ENCODE measurements at regions not wholly inside any gene's neighbourhood (a gene's known extent, or its start where the extent isn't known, plus 50 kb on each side); places are given as distances from the start of the nearest gene placed in this dataset.
"Not testable (repeated sequence)": the region's sequence is repeated elsewhere in the genome, so short reads cannot be mapped to it uniquely, and the experiment has no call there.

GRCh38 chr6:40139447-40139846 lies 205.2 kb upstream of the MOCS1 start:
- FAIRE-seq, result no peak

GRCh38 chr6:40138273-40138720 lies 204.0 kb upstream of the MOCS1 start:
- no peak for FAIRE-seq

- no peak for FAIRE-seq
Measured at GRCh38 chr6:40135491-40136072, 201.3 kb upstream of the MOCS1 start.

DNA sequence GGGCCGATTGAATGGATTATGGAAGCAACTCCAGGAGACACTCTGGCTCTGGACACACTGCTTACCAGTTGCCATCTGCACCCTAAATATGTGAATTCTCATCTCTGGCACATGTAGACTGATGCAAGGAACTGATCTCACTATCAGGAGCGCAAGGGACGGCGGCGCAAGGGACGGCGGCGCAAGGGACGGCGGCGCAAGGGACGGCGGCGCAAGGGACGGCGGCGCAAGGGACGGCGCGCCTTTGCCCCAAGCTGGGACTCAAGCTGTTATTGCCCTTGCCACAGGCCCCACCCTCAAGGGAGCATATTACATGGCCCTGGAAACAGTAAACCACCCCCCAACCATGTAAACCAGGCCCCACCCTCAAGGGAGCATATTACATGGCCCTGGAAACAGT lies 199.7 kb upstream of the MOCS1 start:
- not testable (repeated sequence) for FAIRE-seq

DNA sequence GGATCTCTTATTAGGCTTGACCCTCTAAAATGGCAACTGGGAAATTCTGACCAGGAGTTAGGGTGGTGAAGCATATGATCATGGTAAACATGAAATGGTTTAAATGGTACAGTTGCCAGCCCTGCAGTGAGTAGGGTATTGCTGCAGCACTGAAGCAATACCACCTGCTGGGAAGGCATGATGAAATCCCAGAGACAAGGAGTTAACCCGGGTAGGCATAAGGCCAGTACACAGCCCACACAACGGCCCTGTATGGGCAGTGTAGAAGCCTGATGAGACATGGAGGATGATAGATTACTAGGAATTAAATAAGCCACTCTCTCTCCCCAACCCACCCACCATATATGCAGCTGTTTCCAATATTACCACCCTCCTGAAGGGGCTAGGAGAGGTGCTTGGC lies 197.4 kb upstream of the MOCS1 start:
- no peak for FAIRE-seq

DNA sequence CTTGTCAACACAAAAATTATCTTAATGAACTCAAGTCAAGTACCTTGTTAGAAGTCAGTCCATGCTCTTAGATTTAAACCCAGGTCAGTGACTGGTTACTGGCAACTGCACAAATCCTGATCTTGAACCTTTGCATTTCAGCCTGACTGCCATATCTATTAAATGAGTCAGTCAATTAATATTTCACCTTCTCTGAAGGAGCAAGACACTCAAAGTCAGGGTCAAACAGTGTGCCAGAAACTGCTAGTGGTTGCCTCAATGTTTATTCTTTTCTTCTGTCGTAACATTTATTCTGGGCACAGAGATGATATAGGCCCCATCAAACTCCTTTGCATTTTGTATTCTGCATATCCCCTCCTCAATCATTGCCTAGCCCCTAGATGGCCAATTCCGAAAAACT lies 193.9 kb upstream of the MOCS1 start:
- no peak for FAIRE-seq

GRCh38 chr6:40125680-40126394 lies 191.6 kb upstream of the MOCS1 start:
- FAIRE-seq, result no peak

DNA sequence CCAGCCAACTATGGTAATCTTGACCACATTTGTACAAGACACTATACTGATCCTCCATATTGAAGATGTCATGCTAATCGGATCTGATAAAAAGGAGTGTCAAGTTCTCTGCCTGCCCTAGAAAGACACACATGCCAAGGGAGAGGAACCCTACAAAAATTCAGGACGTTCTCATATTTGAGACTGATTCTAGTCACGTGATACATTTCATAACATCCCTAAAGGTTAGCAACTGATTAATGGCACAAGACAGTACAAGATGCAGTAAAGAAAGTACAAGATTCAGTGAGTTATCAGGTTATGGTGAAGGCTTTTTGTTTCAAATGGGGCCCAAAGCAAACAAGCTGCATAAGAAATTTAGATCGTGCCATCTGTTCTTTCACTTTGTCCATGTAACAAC lies 190.7 kb upstream of the MOCS1 start:
- no peak for FAIRE-seq

- no peak for FAIRE-seq
Measured at GRCh38 chr6:40116832-40117231, 182.6 kb upstream of the MOCS1 start.

GRCh38 chr6:40112350-40112749 lies 178.1 kb upstream of the MOCS1 start:
- FAIRE-seq, result no peak

- no peak for FAIRE-seq
Measured at GRCh38 chr6:40108736-40109135, 174.5 kb upstream of the MOCS1 start.

- FAIRE-seq, result no peak
Measured at GRCh38 chr6:40106840-40107239, 172.6 kb upstream of the MOCS1 start.

DNA sequence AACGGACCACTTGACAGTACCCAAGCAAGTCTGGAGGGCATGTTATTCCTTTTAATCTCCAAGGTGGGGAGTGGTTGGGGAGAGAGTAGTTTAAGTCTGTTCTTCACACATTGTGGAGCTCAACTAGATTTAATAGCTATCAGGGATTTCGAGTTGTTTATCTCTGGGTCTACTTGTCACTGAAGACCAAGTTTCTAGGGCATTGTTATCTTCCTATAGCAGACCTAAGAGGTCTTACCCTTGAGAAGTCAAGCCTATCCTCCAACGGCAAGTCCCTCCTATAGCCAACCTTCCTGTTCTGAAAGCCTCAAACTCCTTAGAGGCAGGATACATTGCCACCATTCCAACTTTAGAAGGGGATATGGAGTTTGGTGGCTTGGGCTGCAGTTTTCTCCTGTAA lies 164.5 kb upstream of the MOCS1 start:
- FAIRE-seq, result no peak

DNA sequence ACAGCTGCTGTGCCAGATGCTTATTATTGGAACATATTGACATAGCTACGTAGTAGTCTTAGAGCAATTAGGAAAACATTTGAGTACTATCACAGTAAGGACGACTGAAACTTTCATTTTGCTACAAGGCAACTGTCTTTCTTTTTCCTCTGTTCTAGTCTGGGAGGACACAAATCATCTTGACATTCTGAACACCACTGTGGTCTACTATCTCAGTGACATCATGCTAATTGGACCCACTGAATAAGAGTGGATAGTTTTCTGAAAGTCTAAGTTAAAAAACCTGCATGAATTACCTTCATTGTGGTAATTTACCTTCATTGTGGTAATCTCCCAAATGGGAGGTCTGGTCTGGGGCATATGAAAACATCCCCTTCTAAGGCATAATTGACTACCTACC lies 163.3 kb upstream of the MOCS1 start:
- FAIRE-seq, result no peak

DNA sequence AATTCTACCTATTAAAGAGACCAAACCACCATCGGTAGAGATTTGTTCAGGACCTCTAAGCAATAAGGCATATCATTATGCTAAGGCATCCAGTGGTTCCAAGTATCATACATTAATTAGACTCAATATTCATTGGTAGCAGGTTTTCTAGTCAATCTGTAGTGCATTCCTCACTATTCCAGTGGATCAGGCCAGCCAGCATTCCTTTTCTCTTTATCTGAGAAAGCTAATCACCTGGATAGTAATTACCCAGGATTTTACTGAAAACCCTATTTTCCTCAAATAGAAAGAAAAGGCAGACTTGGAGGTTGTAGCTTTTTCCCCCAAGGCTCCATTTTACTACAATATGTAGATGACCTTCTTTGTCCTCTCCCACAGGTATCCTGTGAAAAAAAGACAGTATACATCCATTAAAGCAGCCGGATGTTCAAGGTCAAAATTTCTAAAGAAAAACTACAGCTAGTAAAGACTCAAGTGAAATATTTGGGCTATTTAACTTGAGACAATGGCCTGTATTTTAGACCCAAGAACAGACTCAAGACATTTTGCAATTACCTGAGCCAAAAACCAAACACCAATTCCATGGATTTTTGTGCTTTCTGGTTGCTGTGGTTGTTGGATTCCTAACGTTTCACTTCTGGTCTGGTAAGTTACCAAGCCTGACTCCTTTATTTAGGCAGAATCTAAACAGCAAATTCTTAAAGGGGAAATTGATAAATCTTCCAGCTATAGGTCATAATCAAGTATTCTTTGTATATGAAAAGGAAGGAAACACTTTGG lies 149.1 kb upstream of the MOCS1 start:
- FAIRE-seq, result no peak

DNA sequence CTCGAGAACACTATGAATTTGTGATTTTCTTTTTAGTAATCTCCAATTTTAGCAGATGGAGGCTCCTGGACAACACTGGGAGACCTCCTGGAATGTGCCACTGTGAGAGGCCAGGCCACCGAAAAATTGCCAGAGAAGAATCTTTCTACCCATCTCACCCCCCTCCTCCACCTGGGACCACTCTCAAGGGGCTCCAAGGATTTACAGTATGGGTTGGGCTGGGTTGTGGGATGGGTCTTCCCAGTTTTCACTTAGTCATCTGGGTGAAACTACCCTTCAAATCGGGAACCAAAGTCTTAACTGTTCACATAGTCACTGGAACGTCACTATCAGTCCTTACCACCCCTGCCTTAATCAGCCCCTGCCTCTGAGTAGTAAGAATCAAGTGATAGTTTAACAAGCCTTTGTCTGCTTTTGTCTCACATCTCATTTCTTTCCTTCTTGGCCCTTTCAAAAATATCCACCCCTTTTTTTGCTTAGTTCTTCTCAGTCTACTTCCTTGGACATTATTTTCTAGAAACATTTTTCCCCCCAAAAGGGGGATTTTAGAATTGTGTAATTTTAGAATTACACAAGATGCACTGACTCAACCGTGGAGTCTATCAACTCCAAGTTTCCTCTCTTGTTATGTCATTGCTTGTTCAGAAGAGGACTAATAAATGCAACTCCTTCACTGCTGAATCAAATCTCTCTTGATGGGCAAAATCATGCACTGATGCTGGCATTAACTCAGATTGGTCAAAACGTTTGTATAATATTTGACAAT lies 148.2 kb upstream of the MOCS1 start:
- no peak for FAIRE-seq

DNA sequence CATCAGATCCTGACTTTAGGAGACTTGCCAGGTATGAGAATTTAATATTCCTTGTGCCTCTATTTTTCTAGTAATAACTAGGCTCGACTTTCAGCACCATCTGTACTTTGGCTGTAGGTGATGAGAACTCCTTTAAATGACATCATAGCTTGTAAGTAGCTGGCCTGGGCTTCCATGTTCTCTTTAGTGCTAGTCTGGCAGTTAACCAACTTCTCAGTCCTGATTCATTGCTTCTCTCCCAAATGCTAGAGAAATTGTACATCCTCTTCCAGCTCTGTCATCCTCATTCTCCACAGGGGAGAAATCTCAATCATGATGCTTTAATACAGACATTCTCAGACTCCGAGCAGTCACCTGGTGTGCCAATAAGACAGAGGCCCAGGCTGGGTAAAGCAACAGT lies 143.5 kb upstream of the MOCS1 start:
- no peak for FAIRE-seq

GRCh38 chr6:40077315-40077714 lies 143.1 kb upstream of the MOCS1 start:
- no peak for FAIRE-seq

- FAIRE-seq, result no peak
Measured at GRCh38 chr6:40075056-40075590, 140.9 kb upstream of the MOCS1 start.

DNA sequence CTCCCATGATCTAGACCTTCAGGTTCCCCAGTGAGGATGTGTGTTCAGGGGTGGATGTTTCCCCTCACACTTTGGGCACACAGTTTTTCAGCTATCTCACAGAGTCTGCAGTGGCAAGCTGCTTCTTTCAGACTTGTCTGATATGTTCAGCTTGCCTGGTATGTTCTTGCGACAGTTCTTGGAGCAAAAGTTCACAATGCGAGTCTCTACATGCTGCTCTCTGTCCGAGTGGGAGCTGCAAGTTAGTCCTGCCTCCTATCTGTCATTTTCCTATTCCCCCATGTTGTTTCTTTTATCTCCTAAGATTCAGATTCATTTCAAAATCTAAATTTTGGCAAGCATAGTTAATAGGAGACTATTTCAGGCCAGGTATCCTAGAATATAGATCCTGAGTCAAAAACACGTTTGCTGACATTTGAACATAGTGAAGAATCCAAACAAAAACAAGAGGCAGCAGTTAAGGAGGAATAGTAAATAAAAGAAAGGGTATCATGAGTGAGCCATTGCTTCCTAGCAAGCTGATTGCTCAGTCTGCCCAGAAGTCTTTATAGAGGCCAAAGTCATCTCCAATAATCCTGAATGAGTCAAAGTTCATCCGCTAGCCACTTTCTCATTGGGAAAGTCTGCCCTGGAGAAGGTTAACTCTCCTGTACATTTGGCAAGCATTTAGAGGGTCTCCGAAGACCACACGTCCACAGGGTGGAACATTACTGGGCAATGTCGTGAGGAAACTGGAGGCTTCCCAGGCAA lies 140.2 kb upstream of the MOCS1 start:
- no peak for FAIRE-seq

GRCh38 chr6:40066372-40066771 lies 132.1 kb upstream of the MOCS1 start:
- no peak for FAIRE-seq

DNA sequence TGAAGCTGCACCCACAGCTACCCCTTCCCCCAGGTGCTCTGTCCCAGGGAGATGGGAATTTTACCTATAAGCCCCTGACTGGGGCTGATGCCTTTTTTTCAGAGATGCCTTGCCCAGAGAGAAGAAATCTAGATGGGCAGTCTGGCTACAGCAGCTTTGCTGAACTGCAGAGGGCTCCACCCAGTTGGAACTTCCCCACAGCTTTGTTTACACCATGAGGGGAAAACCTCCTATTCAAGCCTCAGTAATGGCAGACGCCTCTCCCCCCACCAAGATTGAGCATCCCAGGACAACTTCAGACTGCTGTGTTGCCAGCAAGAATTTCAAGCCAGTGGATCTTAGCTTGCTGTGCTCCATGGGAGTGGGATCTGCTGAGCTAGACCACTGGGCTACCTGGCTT lies 122.6 kb upstream of the MOCS1 start:
- no peak for FAIRE-seq

Measured in A204.1 (cell line).